ENCODE measurements at regions not wholly inside any gene's neighbourhood (a gene's known extent, or its start where the extent isn't known, plus 50 kb on each side); places are given as distances from the start of the nearest gene placed in this dataset.

DNA sequence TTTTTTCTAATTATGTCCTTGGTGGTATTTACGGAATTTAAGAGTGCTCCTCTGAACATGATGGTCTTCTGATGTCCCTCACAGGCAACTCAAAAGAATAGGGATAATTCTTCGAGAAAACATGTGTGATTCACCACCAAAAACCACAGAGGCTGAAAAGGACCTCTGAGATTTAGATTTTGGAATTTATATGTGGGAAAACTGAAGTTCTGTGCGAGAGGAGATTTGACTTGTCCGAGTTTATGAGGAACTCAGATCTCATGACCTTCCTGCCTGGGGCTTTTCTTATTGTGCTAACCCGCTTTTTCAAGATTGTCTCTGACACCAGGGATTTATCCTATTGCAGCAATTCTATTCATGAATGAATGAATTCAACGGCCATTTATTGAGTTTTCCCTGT, 142.4 kb downstream of the FAM43A start:
- Mint-ChIP-seq H3K4me3 (no peak overlapping the region), H3K27me3 (ENCODE audit: insufficient read depth, low read depth) (peaks cover 2% of the 10 kb centered on the region), H3K4me1 (peaks cover 3% of the 10 kb centered on the region), H3K36me3 (no peaks in the 10 kb centered on the region), H3K9me3 (peaks cover 4% of the 10 kb centered on the region), H3K27ac (no peak overlapping the region)
- no peak for DNase-seq (ENCODE audit: low spot score)
- no peak overlapping the region for H2AFZ ChIP-seq (replicated peaks)
- H3K36me3 ChIP-seq, result no peaks in the 10 kb centered on the region
- H3K27me3 ChIP-seq, result no peaks in the 10 kb centered on the region
- H3K79me2 ChIP-seq (ENCODE audit: low read depth), result no peaks in the 10 kb centered on the region
- H3K4me2 ChIP-seq, result no peak overlapping the region
- H3K9me3 ChIP-seq (ENCODE audit: low read depth), result no peaks in the 10 kb centered on the region
- no peaks in the 10 kb centered on the region for H3K4me1 ChIP-seq
- no peak overlapping the region for H3K4me3 ChIP-seq
- TF ChIP-seq EZH2 (IDR thresholded peaks at IDR 0.05), result no peak
- TF ChIP-seq EZH2phosphoT487 (IDR thresholded peaks at IDR 0.05), result no peak
- TF ChIP-seq, protein P1, sequence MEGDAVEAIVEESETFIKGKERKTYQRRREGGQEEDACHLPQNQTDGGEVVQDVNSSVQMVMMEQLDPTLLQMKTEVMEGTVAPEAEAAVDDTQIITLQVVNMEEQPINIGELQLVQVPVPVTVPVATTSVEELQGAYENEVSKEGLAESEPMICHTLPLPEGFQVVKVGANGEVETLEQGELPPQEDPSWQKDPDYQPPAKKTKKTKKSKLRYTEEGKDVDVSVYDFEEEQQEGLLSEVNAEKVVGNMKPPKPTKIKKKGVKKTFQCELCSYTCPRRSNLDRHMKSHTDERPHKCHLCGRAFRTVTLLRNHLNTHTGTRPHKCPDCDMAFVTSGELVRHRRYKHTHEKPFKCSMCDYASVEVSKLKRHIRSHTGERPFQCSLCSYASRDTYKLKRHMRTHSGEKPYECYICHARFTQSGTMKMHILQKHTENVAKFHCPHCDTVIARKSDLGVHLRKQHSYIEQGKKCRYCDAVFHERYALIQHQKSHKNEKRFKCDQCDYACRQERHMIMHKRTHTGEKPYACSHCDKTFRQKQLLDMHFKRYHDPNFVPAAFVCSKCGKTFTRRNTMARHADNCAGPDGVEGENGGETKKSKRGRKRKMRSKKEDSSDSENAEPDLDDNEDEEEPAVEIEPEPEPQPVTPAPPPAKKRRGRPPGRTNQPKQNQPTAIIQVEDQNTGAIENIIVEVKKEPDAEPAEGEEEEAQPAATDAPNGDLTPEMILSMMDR (IDR thresholded peaks at IDR 0.05), result no peak
- no peak overlapping the region for H3K27ac ChIP-seq
- H3K9ac ChIP-seq, result no peak overlapping the region
- H4K20me1 ChIP-seq (ENCODE audit: low read depth), result no peaks in the 10 kb centered on the region
- H3F3A ChIP-seq (ENCODE audit: low read depth), result no peaks in the 10 kb centered on the region

DNA sequence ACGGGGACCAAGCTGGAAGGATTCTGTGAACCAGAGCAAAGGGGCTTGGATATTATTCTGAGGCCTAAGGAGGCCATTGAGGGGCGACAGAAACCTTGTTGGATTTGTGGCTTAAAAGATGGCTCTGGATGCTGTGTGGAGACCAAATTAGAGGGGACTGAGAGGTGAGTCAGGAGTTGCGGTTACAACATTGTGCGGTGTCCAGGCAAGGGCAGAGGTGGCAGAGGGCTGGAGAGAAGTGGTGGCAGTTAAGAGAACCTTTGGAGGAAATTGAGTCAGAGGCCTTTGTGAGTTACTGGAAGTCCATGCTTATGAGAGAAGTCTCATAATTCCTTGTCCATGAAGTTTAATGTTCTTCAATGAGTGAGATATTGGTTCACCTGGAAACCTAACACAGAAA, 143.2 kb downstream of the FAM43A start:
- H3K4me2 ChIP-seq, result no peak overlapping the region
- Mint-ChIP-seq H3K9me3 (peaks cover 4% of the 10 kb centered on the region), H3K4me1 (peaks cover 3% of the 10 kb centered on the region), H3K27ac (no peak overlapping the region), H3K36me3 (no peaks in the 10 kb centered on the region), H3K27me3 (ENCODE audit: insufficient read depth, low read depth) (peaks cover 2% of the 10 kb centered on the region), H3K4me3 (no peak overlapping the region)
- no peaks in the 10 kb centered on the region for H3K79me2 ChIP-seq (ENCODE audit: low read depth)
- H3F3A ChIP-seq (ENCODE audit: low read depth), result no peaks in the 10 kb centered on the region
- H2AFZ ChIP-seq (replicated peaks), result no peak overlapping the region
- H3K9ac ChIP-seq, result no peak overlapping the region
- no peaks in the 10 kb centered on the region for H3K4me1 ChIP-seq
- H4K20me1 ChIP-seq (ENCODE audit: low read depth), result no peaks in the 10 kb centered on the region
- H3K36me3 ChIP-seq, result no peaks in the 10 kb centered on the region
- H3K4me3 ChIP-seq, result no peak overlapping the region
- DNase-seq (ENCODE audit: low spot score), result no peak
- no peak overlapping the region for H3K27ac ChIP-seq
- TF ChIP-seq EZH2 (IDR thresholded peaks at IDR 0.05), result no peak
- TF ChIP-seq EZH2phosphoT487 (IDR thresholded peaks at IDR 0.05), result no peak
- TF ChIP-seq, protein P1 (IDR thresholded peaks at IDR 0.05), result no peak
- H3K9me3 ChIP-seq (ENCODE audit: low read depth), result no peaks in the 10 kb centered on the region
- no peaks in the 10 kb centered on the region for H3K27me3 ChIP-seq

DNA sequence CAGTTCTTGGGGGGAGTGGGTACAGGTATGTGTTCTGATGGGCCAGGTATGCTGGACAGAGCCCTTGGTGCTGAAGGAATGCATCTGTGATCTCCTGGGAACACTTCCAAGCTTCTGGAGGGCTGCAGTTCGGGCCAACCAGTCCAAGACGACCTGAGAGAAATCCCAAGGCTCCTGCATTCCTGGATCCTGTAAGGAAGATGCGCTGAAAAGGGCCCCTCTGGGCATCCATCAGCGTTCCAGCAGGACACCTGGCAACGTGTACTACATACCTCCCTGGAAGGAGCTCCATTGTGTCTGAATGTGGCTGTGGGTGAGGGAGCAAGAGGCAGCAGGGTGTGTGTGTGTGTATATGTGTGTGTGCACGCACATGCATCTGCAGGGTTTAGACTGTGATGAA, 144.7 kb downstream of the FAM43A start:
- no peak for TF ChIP-seq EZH2 (IDR thresholded peaks at IDR 0.05)
- no peak for TF ChIP-seq EZH2phosphoT487 (IDR thresholded peaks at IDR 0.05)
- TF ChIP-seq, protein P1 (IDR thresholded peaks at IDR 0.05), result no peak
- H3K27ac Mint-ChIP-seq, result no peak overlapping the region
- H3K27me3 Mint-ChIP-seq (ENCODE audit: insufficient read depth, low read depth), result peaks cover 2% of the 10 kb centered on the region

More for the DNA sequence above, 144.7 kb downstream of the FAM43A start:
- Histone ChIP-seq H3K4me1 (no peaks in the 10 kb centered on the region), H2AFZ (replicated peaks) (no peak overlapping the region), H3K36me3 (no peaks in the 10 kb centered on the region), H3K27me3 (no peaks in the 10 kb centered on the region), H3F3A (ENCODE audit: low read depth) (no peaks in the 10 kb centered on the region), H3K4me2 (no peak overlapping the region), H3K27ac (no peak overlapping the region), H4K20me1 (ENCODE audit: low read depth) (no peaks in the 10 kb centered on the region), H3K79me2 (ENCODE audit: low read depth) (no peaks in the 10 kb centered on the region), H3K9ac (no peak overlapping the region), H3K9me3 (ENCODE audit: low read depth) (no peaks in the 10 kb centered on the region), H3K4me3 (no peak overlapping the region)
- Mint-ChIP-seq H3K9me3 (peaks cover 4% of the 10 kb centered on the region), H3K4me3 (no peak overlapping the region), H3K4me1 (peaks cover 3% of the 10 kb centered on the region), H3K36me3 (no peaks in the 10 kb centered on the region)
- no peak for DNase-seq (ENCODE audit: low spot score)
